Kidney capillary endothelial cell (primary cell): ENCODE measurements at regions not wholly inside any gene's neighbourhood (a gene's known extent, or its start where the extent isn't known, plus 50 kb on each side); places are given as distances from the start of the nearest gene placed in this dataset.

Experiments used
- DNase-seq: peaks from one replicate; pipeline ENCODE4 v3.0.0-alpha.2; 2018; ENCODE audit warnings: low spot score

GRCh38 chr6:43869079-43869710 lies 99.2 kb downstream of the VEGFA start:
- DNase-seq: no peak

- no peak for DNase-seq
Observed at GRCh38 chr6:43868467-43868866, 98.5 kb downstream of the VEGFA start.

GRCh38 chr6:43867996-43868395 lies 98.0 kb downstream of the VEGFA start:
- no peak for DNase-seq

- no peak for DNase-seq
Observed at GRCh38 chr6:43867246-43867645, 97.2 kb downstream of the VEGFA start.

- DNase-seq: no peak
Observed at GRCh38 chr6:43865932-43866645, 96.1 kb downstream of the VEGFA start.

- no peak for DNase-seq
Observed at GRCh38 chr6:43865086-43865485, 95.1 kb downstream of the VEGFA start.

- no peak for DNase-seq
Observed at GRCh38 chr6:43862925-43863324, 92.9 kb downstream of the VEGFA start.

- DNase-seq: no peak
Observed at GRCh38 chr6:43861212-43861894, 91.3 kb downstream of the VEGFA start.

GRCh38 chr6:43860285-43860684 lies 90.3 kb downstream of the VEGFA start:
- no peak for DNase-seq

GRCh38 chr6:43859213-43859612 lies 89.2 kb downstream of the VEGFA start:
- DNase-seq: no peak

- DNase-seq: no peak
Observed at GRCh38 chr6:43858161-43859153, 88.4 kb downstream of the VEGFA start.

GRCh38 chr6:43856005-43856765 lies 86.2 kb downstream of the VEGFA start:
- DNase-seq: no peak

- DNase-seq: no peak
Observed at GRCh38 chr6:43855247-43855646, 85.2 kb downstream of the VEGFA start.

- no peak for DNase-seq
Observed at GRCh38 chr6:43853066-43853650, 83.1 kb downstream of the VEGFA start.

GRCh38 chr6:43852350-43852864 lies 82.4 kb downstream of the VEGFA start:
- DNase-seq: no peak

- DNase-seq: no peak
Observed at GRCh38 chr6:43851204-43851865, 81.3 kb downstream of the VEGFA start.

GRCh38 chr6:43850314-43851203 lies 80.5 kb downstream of the VEGFA start:
- no peak for DNase-seq

- no peak for DNase-seq
Observed at GRCh38 chr6:43849844-43850243, 79.8 kb downstream of the VEGFA start.
